ENCODE measurements at regions not wholly inside any gene's neighbourhood (a gene's known extent, or its start where the extent isn't known, plus 50 kb on each side); places are given as distances from the start of the nearest gene placed in this dataset.

DNA sequence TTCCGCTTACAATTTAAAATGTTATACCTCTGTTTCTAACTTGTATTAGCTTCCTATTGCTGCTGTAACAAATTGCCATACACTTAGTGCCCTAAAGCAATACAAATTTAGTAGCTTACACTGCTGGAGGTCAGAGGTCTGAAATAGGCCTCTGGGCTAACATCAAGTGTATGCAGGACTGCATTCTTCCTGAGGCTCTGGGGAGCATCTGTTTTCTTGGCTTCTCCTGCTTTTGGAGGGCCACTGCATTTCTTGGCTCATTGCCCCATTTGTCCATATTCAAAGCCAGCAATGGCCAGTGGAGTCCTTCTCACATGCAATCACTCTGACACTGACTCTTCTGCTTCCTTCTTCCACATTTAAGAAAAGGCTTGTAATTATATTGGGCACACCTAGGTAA, 639.8 kb upstream of the INTU start:
- DNase-seq (ENCODE audit: low spot score) = no peak
- no peak for ATAC-seq (ENCODE audit: low FRiP score)
- TF ChIP-seq CTCF (IDR thresholded peaks at IDR 0.05) = no peak

DNA sequence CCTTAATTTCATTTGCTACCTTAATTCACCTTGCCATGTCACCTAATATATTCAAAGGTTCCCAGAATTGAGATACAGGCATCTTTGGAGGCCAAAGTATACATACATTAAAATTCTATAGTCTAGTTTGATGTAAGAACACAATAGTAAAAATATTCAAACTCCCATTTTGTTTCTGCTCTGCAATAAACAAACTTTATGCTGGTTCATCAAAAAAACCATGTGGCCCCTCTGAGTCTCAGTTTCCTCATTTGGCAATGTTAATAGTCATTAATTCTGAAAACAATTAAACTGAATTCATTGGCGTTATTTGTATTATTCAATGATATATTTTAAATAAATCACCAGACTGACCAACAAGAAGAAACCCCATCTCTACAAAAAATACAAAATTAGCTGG, 639.4 kb upstream of the INTU start:
- TF ChIP-seq CTCF (IDR thresholded peaks at IDR 0.05) = no peak
- DNase-seq (ENCODE audit: low spot score) (no peak), ATAC-seq (ENCODE audit: low FRiP score) (no peak)

DNA sequence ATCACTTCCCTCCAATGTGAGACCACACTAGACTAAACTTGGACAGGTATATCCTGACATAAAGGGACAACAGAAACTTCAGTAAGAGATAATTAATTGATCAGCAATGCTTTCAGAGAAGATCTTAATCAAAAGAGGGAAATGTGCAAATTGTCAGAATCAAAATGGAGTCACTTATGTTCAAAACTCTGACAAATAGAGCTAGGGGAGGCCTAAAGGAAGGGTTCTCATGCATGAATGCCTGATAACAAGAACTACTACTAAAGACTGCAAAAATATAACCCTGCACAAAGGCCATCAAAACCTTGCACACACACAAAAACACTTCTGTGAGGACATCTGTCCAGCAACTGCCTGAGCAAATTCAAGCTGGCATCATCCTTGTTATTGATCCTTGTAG, 637.5 kb upstream of the INTU start:
- TF ChIP-seq CTCF (IDR thresholded peaks at IDR 0.05) = no peak
- DNase-seq (ENCODE audit: low spot score) = no peak
- ATAC-seq (ENCODE audit: low FRiP score) = no peak

DNA sequence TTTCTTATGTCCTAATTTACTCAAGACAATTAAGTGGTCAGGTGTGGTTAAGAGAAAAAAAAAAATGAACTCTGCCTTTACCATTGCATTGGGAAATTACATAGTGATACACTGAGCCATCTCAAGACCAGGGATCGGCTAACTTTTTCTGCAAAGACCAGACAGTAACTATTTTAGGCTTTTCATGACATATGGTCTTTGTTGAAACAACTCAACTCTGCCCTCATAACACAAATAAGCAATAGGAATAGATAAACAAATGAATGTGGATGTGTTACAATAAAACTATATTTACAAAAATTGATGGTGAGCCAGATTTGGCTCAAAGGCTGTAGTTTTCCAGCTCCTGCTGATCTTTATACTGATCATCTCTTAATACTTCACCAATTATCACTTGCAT, 632.6 kb upstream of the INTU start:
- no peak for DNase-seq (ENCODE audit: low spot score)
- TF ChIP-seq CTCF (IDR thresholded peaks at IDR 0.05) = no peak
- no peak for ATAC-seq (ENCODE audit: low FRiP score)

DNA sequence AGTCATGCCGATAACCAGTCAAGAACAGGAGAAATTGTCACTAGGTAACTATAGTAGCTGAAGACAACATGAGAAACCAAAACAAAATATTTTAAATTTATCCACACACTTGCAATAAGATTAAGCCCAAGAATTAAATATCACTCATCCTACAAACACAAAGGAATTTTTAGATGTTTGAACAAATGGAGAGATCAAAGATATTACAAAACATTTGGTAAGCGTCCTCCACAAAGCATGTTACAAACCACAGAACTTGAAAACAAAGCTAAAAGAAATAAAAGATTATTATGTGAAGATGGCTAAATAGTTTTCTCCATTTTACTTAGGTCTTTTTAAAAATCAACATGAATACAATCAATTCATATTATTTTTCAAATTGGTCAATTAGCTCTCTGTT, 631.9 kb upstream of the INTU start:
- DNase-seq (ENCODE audit: low spot score) (no peak), ATAC-seq (ENCODE audit: low FRiP score) (no peak)
- no peak for TF ChIP-seq CTCF (IDR thresholded peaks at IDR 0.05)

DNA sequence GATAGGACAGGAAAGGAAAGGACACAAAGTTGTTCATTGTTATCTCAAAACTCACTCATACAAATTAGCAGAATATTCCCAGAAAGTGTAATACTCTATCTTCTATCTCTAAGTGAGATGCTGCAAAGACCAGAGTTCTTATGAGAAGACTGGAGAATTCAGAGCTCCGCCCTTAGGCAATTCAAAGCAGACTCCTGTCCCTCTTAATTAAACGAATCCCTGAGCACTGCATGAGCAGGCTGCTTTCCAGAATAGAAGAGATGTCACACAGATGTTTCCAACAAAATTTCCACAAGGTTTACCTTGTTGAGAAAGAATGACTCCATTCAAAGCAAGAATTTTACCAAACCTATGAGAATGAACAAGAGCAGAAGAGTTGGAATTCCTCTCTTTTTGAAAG, 630.8 kb upstream of the INTU start:
- no peak for TF ChIP-seq CTCF (IDR thresholded peaks at IDR 0.05)
- DNase-seq (ENCODE audit: low spot score) (no peak), ATAC-seq (ENCODE audit: low FRiP score) (no peak)

GRCh38 chr4:127006446-127006877, 626.3 kb upstream of the INTU start:
- no peak for ATAC-seq (ENCODE audit: low FRiP score)
- no peak for DNase-seq (ENCODE audit: low spot score)
- no peak for TF ChIP-seq CTCF (IDR thresholded peaks at IDR 0.05)

Data from omental fat pad (tissue), 3 donors.